ENCODE measurements at regions not wholly inside any gene's neighbourhood (a gene's known extent, or its start where the extent isn't known, plus 50 kb on each side); places are given as distances from the start of the nearest gene placed in this dataset.
A peak's percentile ranks its signal among the peaks of the same experiment; 100 is the strongest.

- DNase-seq (ENCODE audit: low read depth in 4 of 4, low spot score in 1 of 4) = no peak
Observed at GRCh38 chr2:94939349-94939748, 68.1 kb downstream of the TEKT4 start.

- DNase-seq (ENCODE audit: low read depth in 4 of 4, low spot score in 1 of 4) = no peak
Observed at GRCh38 chr2:94947097-94948016, 76.1 kb downstream of the TEKT4 start.

- DNase-seq (ENCODE audit: low read depth in 4 of 4, low spot score in 1 of 4) = no peak
Observed at GRCh38 chr2:94955702-94956101, 69.8 kb upstream of the MAL start.

GRCh38 chr2:94956797-94957391, 68.6 kb upstream of the MAL start:
- peak; percentile 12 to 21 (median 15) for DNase-seq (ENCODE audit: low read depth in 4 of 4, low spot score in 1 of 4)

- DNase-seq (ENCODE audit: low read depth in 4 of 4, low spot score in 1 of 4) = no peak
Observed at GRCh38 chr2:94958245-94958644, 67.3 kb upstream of the MAL start.

GRCh38 chr2:94960266-94960665, 65.2 kb upstream of the MAL start:
- no peak for DNase-seq (ENCODE audit: low read depth in 4 of 4, low spot score in 1 of 4)

- DNase-seq (ENCODE audit: low read depth in 4 of 4, low spot score in 1 of 4) = no peak
Observed at GRCh38 chr2:94960751-94961150, 64.8 kb upstream of the MAL start.

- DNase-seq (ENCODE audit: low read depth in 4 of 4, low spot score in 1 of 4) = no peak
Observed at GRCh38 chr2:94964193-94964592, 61.3 kb upstream of the MAL start.

- no peak for DNase-seq (ENCODE audit: low read depth in 4 of 4, low spot score in 1 of 4)
Observed at GRCh38 chr2:94966689-94967088, 58.8 kb upstream of the MAL start.

GRCh38 chr2:94970353-94970752, 55.2 kb upstream of the MAL start:
- no peak for DNase-seq (ENCODE audit: low read depth in 4 of 4, low spot score in 1 of 4)
